ENCODE measurements at regions not wholly inside any gene's neighbourhood (a gene's known extent, or its start where the extent isn't known, plus 50 kb on each side); places are given as distances from the start of the nearest gene placed in this dataset.

DNA sequence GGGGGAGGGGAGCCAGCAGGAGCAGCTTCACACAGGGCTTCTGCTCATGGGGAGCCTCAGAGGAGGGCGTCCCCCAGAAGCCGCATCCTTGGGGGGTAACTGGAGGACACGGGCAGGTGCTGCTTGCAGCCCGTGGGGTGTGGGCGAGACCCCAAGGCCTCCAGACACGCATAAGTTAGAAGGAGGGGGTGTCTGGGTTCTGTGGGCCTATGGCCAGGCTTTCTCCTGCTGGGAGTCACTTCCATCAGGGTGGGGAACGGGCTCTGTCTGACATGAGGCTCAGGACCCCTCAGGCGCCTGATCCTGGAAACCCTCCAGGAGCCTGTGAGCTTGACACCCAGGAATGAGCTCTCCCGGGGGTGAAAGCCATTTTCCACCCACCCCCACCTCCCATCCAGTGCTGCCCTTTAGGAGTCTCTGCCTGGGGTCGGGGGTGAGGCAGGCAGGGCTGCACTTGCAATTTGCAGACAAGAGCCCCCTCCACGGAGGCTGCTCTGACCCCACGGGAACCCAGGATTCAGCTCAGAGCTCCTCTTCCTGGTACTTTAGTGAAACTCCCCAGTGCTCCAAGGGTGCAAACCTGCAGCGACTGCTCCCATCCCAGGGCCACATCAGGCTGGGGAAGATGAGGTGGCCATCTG lies 325.7 kb downstream of the ADGRD1 start:
- no peaks in the 10 kb centered on the region for H3K36me3 ChIP-seq
- TF ChIP-seq POLR2A (IDR thresholded peaks at IDR 0.05), result no peak
- TF ChIP-seq, protein P1, sequence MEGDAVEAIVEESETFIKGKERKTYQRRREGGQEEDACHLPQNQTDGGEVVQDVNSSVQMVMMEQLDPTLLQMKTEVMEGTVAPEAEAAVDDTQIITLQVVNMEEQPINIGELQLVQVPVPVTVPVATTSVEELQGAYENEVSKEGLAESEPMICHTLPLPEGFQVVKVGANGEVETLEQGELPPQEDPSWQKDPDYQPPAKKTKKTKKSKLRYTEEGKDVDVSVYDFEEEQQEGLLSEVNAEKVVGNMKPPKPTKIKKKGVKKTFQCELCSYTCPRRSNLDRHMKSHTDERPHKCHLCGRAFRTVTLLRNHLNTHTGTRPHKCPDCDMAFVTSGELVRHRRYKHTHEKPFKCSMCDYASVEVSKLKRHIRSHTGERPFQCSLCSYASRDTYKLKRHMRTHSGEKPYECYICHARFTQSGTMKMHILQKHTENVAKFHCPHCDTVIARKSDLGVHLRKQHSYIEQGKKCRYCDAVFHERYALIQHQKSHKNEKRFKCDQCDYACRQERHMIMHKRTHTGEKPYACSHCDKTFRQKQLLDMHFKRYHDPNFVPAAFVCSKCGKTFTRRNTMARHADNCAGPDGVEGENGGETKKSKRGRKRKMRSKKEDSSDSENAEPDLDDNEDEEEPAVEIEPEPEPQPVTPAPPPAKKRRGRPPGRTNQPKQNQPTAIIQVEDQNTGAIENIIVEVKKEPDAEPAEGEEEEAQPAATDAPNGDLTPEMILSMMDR (IDR thresholded peaks at IDR 0.05), result no peak
- H3K9me3 ChIP-seq, result no peaks in the 10 kb centered on the region
- intact Hi-C loops (cut with DNase I; ENCODE audit: low total_unique reads), result no loop called here
- H3K27me3 ChIP-seq, result no peaks in the 10 kb centered on the region
- no peak overlapping the region for H3K4me3 ChIP-seq
- no peak for DNase-seq
- H3K4me1 ChIP-seq, result no peaks in the 10 kb centered on the region
- H3K27ac ChIP-seq, result no peak overlapping the region

DNA sequence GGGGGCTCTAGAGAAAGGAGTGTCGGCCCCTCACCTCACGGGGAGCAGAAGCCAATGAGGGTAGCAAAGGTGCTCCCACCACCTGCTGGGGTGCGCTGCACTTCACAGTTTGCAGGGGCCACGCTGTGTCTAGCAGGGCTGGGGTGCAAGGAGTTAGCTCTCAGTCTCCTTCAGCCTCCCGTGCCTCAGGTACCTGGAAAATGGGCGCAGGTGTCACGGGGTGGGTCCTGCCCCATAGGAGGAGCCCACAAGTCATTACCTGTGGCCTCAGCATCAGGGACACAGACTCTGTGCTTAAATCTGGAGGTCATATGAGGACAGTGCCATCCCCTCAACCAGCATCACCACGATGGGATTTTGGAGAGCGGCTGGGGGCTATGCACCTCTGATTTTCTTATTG lies 326.7 kb downstream of the ADGRD1 start:
- Histone ChIP-seq H3K9me3 (no peaks in the 10 kb centered on the region), H3K36me3 (no peaks in the 10 kb centered on the region), H3K4me1 (no peaks in the 10 kb centered on the region), H3K4me3 (no peak overlapping the region), H3K27ac (no peak overlapping the region), H3K27me3 (no peaks in the 10 kb centered on the region)
- TF ChIP-seq, protein P1 (IDR thresholded peaks at IDR 0.05), result no peak
- no peak for TF ChIP-seq POLR2A (IDR thresholded peaks at IDR 0.05)
- intact Hi-C loops (cut with DNase I; ENCODE audit: low total_unique reads), result no loop called here
- DNase-seq, result no peak

DNA sequence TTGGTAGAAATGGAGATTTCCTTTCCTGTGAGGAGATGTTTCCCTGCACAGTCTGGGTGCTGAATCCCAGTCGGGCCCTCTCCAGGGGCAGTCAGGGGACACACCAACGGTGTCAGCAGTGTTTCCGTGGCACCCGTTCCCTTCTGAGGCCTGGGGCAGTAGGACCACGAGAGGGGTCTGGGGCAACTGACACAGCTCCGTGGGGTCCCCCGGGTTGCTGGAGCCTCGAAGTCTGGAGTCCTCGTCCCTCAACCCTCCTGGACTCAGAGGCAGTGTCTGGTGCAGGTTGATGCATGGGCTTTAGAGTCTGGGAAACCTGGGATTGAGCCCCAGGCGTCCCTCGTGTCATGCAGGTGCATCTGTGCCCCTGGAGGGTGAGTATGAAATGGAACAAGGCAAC lies 327.3 kb downstream of the ADGRD1 start:
- DNase-seq, result no peak
- intact Hi-C loops (cut with DNase I; ENCODE audit: low total_unique reads), result no loop called here

DNA sequence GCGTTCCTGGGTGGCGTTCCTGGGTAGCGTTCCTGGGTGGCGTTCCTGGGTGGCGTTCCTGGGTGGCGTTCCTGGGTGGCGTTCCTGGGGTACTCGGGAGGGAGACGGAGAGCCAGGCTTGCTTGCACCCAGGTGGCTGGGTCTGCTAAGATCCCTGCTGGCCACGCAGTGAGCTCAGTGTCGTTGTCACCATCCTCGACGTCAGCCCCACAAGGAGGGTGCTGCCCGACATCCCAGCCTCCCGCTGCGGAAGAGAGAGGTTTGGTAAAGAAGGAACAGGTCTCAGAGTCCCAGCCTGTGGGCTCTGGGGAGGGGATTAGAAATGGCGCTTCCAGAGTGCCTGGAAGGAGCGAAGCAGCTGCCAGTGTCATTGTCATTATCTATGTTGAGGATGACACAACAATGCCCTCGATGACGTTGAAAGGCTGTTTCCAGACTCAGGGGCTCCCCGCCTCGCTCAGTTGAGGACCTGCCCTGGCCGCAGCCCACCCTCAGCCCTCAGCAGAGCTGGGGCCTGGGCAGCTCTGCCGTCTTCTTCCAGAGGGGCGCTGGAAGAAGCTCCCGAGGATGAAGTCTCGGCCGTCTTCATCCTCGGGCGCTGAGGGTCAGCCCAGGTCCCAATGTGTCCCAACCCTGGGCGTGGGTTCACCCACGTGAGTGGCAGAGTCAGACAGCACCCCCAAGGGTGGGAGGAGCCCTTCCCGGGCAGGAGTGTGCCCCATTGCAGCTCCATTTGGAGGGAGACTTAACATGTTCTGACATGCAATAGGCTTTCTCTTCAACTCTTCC lies 328.8 kb downstream of the ADGRD1 start:
- peak in 1 of 2 donors; percentile 4 for DNase-seq
- intact Hi-C loops (cut with DNase I; ENCODE audit: low total_unique reads), result no loop called here
- H3K4me1 ChIP-seq, result no peaks in the 10 kb centered on the region

More for the DNA sequence above, 327.3 kb downstream of the ADGRD1 start:
- no peaks in the 10 kb centered on the region for H3K4me1 ChIP-seq
- TF ChIP-seq, protein P1 (IDR thresholded peaks at IDR 0.05), result no peak
- TF ChIP-seq POLR2A (IDR thresholded peaks at IDR 0.05), result no peak
- no peaks in the 10 kb centered on the region for H3K36me3 ChIP-seq
- no peak overlapping the region for H3K4me3 ChIP-seq
- H3K27me3 ChIP-seq, result no peaks in the 10 kb centered on the region
- no peaks in the 10 kb centered on the region for H3K9me3 ChIP-seq
- H3K27ac ChIP-seq, result no peak overlapping the region

More for the DNA sequence above, 328.8 kb downstream of the ADGRD1 start:
- no peak overlapping the region for H3K4me3 ChIP-seq
- H3K27ac ChIP-seq, result no peak overlapping the region
- H3K27me3 ChIP-seq, result no peaks in the 10 kb centered on the region
- H3K36me3 ChIP-seq, result no peaks in the 10 kb centered on the region
- H3K9me3 ChIP-seq, result no peaks in the 10 kb centered on the region
- TF ChIP-seq, protein P1 (IDR thresholded peaks at IDR 0.05), result no peak
- no peak for TF ChIP-seq POLR2A (IDR thresholded peaks at IDR 0.05)

Data from uterus (tissue), 3 donors.